ENCODE measurements at regions not wholly inside any gene's neighbourhood (a gene's known extent, or its start where the extent isn't known, plus 50 kb on each side); places are given as distances from the start of the nearest gene placed in this dataset.

DNA sequence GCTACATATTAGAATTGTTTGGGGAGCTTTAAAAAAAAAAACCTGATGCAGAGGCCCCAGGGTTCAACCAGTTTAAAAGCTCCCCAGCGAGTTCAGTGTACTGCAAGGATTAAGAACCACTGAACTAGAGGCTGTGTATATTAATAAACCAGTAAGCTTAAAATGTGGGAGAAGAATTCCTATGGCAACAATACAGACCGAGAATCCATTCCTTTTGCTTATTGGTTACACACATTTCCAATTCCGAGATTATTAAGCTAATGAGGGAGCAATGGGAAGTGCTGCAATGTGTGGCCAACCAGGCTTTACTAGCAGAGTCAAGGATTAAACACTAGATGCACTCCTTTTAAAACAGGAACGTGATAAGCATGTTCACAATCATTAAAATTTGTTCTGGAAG lies 204.4 kb downstream of the TDRD15 start:
- intact Hi-C loops (cut with DNase I) = no loop called here
- Histone ChIP-seq H3K27me3 (replicated peaks; ENCODE audit: insufficient read depth) (no peaks in the 10 kb centered on the region), H3K4me1 (replicated peaks) (no peaks in the 10 kb centered on the region), H3K27ac (no peak overlapping the region), H3K36me3 (no peaks in the 10 kb centered on the region), H3K4me3 (no peak overlapping the region), H3K9me3 (no peaks in the 10 kb centered on the region)
- 77% methylated on average over 4 of the region's 4 CpGs for WGBS
- TF ChIP-seq POLR2A (IDR thresholded peaks at IDR 0.05) (no peak), POLR2AphosphoS5 (IDR thresholded peaks at IDR 0.05) (no peak)
- TF ChIP-seq, protein P1, sequence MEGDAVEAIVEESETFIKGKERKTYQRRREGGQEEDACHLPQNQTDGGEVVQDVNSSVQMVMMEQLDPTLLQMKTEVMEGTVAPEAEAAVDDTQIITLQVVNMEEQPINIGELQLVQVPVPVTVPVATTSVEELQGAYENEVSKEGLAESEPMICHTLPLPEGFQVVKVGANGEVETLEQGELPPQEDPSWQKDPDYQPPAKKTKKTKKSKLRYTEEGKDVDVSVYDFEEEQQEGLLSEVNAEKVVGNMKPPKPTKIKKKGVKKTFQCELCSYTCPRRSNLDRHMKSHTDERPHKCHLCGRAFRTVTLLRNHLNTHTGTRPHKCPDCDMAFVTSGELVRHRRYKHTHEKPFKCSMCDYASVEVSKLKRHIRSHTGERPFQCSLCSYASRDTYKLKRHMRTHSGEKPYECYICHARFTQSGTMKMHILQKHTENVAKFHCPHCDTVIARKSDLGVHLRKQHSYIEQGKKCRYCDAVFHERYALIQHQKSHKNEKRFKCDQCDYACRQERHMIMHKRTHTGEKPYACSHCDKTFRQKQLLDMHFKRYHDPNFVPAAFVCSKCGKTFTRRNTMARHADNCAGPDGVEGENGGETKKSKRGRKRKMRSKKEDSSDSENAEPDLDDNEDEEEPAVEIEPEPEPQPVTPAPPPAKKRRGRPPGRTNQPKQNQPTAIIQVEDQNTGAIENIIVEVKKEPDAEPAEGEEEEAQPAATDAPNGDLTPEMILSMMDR (IDR thresholded peaks at IDR 0.05) = no peak
- DNase-seq (ENCODE audit: low spot score) = no peak

DNA sequence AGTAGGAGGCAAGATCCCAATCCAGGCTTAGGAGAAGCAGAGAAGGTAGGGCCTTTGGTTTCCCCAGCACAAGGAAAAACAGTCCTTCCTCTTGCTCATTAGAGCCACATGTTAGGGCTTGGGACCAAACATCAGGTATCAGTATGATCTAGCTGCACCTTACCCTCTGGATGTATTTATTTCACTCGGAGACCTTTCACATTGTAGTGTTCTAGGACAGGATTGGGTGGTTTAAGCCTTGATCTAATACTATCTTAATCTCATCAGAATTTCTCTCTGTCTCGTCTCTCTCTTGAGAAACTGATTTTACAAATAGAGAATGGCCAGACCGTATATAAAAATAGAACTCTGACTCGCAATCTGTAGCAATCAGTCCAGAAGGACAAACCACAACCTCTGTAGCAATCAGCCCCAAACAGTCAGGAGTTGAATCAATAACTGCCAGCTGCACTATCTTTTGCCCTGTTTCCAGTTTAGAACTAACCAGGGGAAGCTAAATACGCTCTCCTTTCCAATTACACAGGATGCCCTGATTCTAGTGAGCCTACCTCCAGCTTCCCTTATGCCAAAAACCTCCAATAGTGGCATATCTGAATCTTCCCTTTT lies 207.1 kb downstream of the TDRD15 start:
- no peak for DNase-seq (ENCODE audit: low spot score)
- no peak overlapping the region for H3K27ac ChIP-seq
- H3K4me1 ChIP-seq (replicated peaks) = no peaks in the 10 kb centered on the region
- no peaks in the 10 kb centered on the region for H3K27me3 ChIP-seq (replicated peaks; ENCODE audit: insufficient read depth)
- no peak for TF ChIP-seq POLR2AphosphoS5 (IDR thresholded peaks at IDR 0.05)
- no peak for TF ChIP-seq POLR2A (IDR thresholded peaks at IDR 0.05)
- TF ChIP-seq, protein P1 (IDR thresholded peaks at IDR 0.05) = no peak
- H3K4me3 ChIP-seq = no peak overlapping the region
- H3K36me3 ChIP-seq = no peaks in the 10 kb centered on the region
- no peaks in the 10 kb centered on the region for H3K9me3 ChIP-seq
- 74% methylated on average over 5 of the region's 5 CpGs for WGBS
- intact Hi-C loops (cut with DNase I) = no loop called here

DNA sequence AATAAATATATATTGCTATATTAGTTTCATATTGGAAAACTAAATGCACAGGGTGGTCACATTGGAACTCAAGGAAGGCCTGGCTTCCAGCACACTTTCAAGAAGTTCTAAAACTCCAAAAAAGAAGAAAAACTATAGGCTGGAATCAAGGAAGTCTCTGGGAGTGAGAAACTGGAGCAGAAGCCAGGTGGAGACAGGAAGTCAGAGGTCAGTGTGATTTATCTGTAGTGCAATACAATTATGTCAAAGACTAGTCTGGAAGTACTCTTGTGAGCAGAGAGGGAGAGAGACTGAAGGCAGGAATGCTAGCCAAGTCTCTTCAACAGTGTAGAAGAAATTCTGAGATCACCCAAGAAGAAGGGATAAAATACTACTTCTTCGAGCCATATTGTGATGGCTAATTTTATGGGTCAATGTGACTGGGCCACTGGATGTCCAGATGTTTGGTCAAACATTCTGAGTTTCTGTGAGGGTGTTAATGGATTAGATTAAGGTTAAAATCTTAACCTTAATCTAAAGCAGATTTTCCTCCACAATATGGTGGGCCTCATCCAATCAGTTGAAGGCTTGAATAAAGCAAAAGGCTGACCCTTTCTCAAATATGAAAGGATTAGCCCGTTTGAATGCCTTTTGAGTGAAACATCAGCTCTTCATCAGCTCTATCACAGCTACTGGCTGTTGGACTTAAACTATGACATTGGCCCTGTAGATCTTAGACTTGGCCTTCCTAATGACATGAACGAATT lies 208.0 kb downstream of the TDRD15 start:
- Histone ChIP-seq H3K36me3 (no peaks in the 10 kb centered on the region), H3K27me3 (replicated peaks; ENCODE audit: insufficient read depth) (no peaks in the 10 kb centered on the region), H3K27ac (no peak overlapping the region), H3K4me1 (replicated peaks) (no peaks in the 10 kb centered on the region), H3K4me3 (no peak overlapping the region), H3K9me3 (no peaks in the 10 kb centered on the region)
- no peak for DNase-seq (ENCODE audit: low spot score)
- TF ChIP-seq, protein P1 (IDR thresholded peaks at IDR 0.05) = no peak
- intact Hi-C loops (cut with DNase I) = no loop called here
- 91% methylated on average over 3 of the region's 3 CpGs for WGBS

DNA sequence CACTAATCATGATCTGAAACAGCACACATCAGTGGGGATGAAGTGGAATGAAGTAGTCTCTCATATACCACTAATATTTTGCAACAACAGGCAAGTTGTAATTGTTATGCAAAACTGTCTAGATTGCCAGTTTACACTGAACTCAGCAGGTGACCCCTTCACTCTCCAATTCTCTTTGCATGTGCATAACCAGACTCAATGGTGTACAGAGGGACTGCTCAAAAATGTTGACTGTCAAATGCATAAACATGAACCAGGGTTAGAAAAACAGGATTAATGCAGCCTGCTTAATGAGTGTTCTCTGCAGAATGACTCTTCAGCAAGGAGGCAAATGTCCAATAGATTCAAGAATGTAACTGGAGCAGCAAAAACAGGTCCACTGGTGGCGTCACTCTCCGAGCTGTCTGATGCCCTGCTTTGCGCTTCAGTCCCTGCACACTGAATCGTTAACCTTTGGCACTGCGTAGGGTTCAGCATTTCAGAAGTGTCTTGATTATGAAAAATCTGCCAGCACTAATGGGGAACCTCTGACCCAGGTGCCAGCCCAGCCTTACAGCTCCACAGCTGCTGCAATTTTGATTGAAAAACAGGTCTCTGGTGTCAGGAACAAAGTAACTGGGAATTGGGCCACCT lies 209.3 kb downstream of the TDRD15 start:
- no peaks in the 10 kb centered on the region for H3K27me3 ChIP-seq (replicated peaks; ENCODE audit: insufficient read depth)
- no peak for TF ChIP-seq POLR2AphosphoS5 (IDR thresholded peaks at IDR 0.05)
- no peak for TF ChIP-seq POLR2A (IDR thresholded peaks at IDR 0.05)
- TF ChIP-seq, protein P1 (IDR thresholded peaks at IDR 0.05) = no peak
- WGBS = 64% methylated on average over 5 of the region's 5 CpGs

More for the DNA sequence above, 209.3 kb downstream of the TDRD15 start:
- Histone ChIP-seq H3K36me3 (no peaks in the 10 kb centered on the region), H3K4me3 (no peak overlapping the region), H3K27ac (no peak overlapping the region), H3K4me1 (replicated peaks) (no peaks in the 10 kb centered on the region), H3K9me3 (no peaks in the 10 kb centered on the region)
- DNase-seq (ENCODE audit: low spot score) = no peak
- intact Hi-C loops (cut with DNase I) = no loop called here
